A549 (cell line): ENCODE measurements at regions not wholly inside any gene's neighbourhood (a gene's known extent, or its start where the extent isn't known, plus 50 kb on each side); places are given as distances from the start of the nearest gene placed in this dataset.

Experiments
- ATAC-seq, 2 experiments: fragments of 200-7000 bp in 1 of 2; fragments of >200 bp in 1 of 2; cut with Nextera tagmentation in 1 of 2; cut with Tn5 transposase in 1 of 2; 3 replicates each; pipeline versions ENCODE4 v1.8.0 to v1.9.1; 2018 to 2020; ENCODE audit warnings: mild to moderate bottlenecking in 1 of 2, moderate library complexity in 1 of 2
- CTCF ChIA-PET: fragments of 300-600 bp; sonication (Branson Sonifier 250); formaldehyde crosslinking; extraction: SDS; loops from one replicate; lab custom pipeline; 2021; ENCODE audit warnings: antibody characterized with exemption, inconsistent platforms; lab: Yijun Ruan, JAX
- POLR2A ChIA-PET: fragments of 350-600 bp; formaldehyde crosslinking; extraction: SDS; loops from one replicate; lab custom pipeline; 2021; ENCODE audit warnings: antibody characterized with exemption, inconsistent platforms; lab: Yijun Ruan, JAX
- DNase-seq, 2 experiments: peaks; one replicate each; pipeline versions ENCODE4 v3.0.0 to v3.0.0-alpha.2; 2011 to 2016; ENCODE audit warnings: low read depth in 1 of 2, low spot score in 1 of 2
- FAIRE-seq: peaks from 2 replicates; lab custom pipeline; 2011; peaks lifted over from hg19 to GRCh38; lab: Jason Lieb, UNC
- H3K27ac ChIP-seq, 2 experiments: fragments of >200 bp; sonication (Bioruptor Twin); formaldehyde crosslinking; 3 replicates each; pipeline ENCODE4 v1.5.1; 2016 to 2017
- H3K4me1 ChIP-seq: fragments of >200 bp; sonication (Bioruptor Twin); formaldehyde crosslinking; 3 replicates; pipeline ENCODE4 v1.6.1; 2016
- H3K4me2 ChIP-seq: fragments of >200 bp; sonication (Bioruptor Twin); formaldehyde crosslinking; 3 replicates; pipeline ENCODE4 v1.6.1; 2016
- H3K4me3 ChIP-seq: fragments of >200 bp; sonication (Bioruptor Twin); formaldehyde crosslinking; 3 replicates; pipeline ENCODE4 v1.5.1; 2016
- H3K9me3 ChIP-seq: fragments of >200 bp; sonication (Bioruptor Twin); formaldehyde crosslinking; 3 replicates; pipeline ENCODE4 v1.6.1; 2016
- ATOH8 ChIP-seq: fragments of 250-450 bp; sonication (Bioruptor Pico); IDR thresholded peaks from 2 replicates; pipeline ENCODE4 v1.5.0; 2020; ENCODE audit warnings: low read depth, mild to moderate bottlenecking, moderate library complexity
- BCL3 ChIP-seq: fragments of >200 bp; sonication (Bioruptor Twin); formaldehyde crosslinking; IDR thresholded peaks from 3 replicates; pipeline ENCODE4 v1.6.1; 2016
- CBX2 ChIP-seq: fragments of 200-600 bp; sonication (generic); IDR thresholded peaks from 2 replicates; pipeline ENCODE4 v1.6.1; 2016; ENCODE audit warnings: low read depth, mild to moderate bottlenecking, borderline replicate concordance
- CHD2 ChIP-seq: fragments of 150-350 bp; IDR thresholded peaks from 2 replicates; pipeline ENCODE4 v1.6.1; 2014; ENCODE audit warnings: low read length; ENCODE audit not compliant: partially characterized antibody
- EP300 ChIP-seq, 2 experiments: fragments of >200 bp; sonication (Bioruptor Twin); formaldehyde crosslinking; IDR thresholded peaks; 2 replicates in 1 of 2; 3 replicates in 1 of 2; pipeline ENCODE4 v1.6.1; 2016 to 2017
- ESRRA ChIP-seq: fragments of 150-350 bp; IDR thresholded peaks from 2 replicates; pipeline ENCODE4 v1.6.1; 2014; ENCODE audit warnings: mild to moderate bottlenecking, low read length, borderline replicate concordance
- FOSB ChIP-seq: fragments of 250-450 bp; sonication (Bioruptor Pico); IDR thresholded peaks from 2 replicates; pipeline ENCODE4 v1.5.0; 2020; ENCODE audit warnings: mild to moderate bottlenecking, moderate library complexity
- FOSL2 ChIP-seq, 2 experiments: fragments of 450-650 bp in 1 of 2; fragments of >200 bp in 1 of 2; sonication (Bioruptor Twin) in 1 of 2; formaldehyde crosslinking; IDR thresholded peaks; 2 replicates each; pipeline versions ENCODE4 v1.5.0 to v1.6.1; 2016 to 2020; ENCODE audit warnings: mild to moderate bottlenecking in 1 of 2, moderate library complexity in 1 of 2
- FOXS1 ChIP-seq: fragments of 250-450 bp; sonication (Bioruptor Pico); IDR thresholded peaks from 2 replicates; pipeline ENCODE4 v1.5.0; 2020; ENCODE audit warnings: mild to moderate bottlenecking, moderate library complexity
- GATA3 ChIP-seq: IDR thresholded peaks from 2 replicates; pipeline ENCODE4 v1.6.1; 2012; ENCODE audit warnings: borderline replicate concordance
- HDAC2 ChIP-seq: fragments of 200-600 bp; sonication (generic); IDR thresholded peaks from 2 replicates; pipeline ENCODE4 v1.6.1; 2016
- HEYL ChIP-seq: fragments of 250-450 bp; sonication (Bioruptor Pico); IDR thresholded peaks from 2 replicates; pipeline ENCODE4 v1.8.0; 2021; ENCODE audit warnings: mild to moderate bottlenecking, moderate library complexity
- HOXA7 ChIP-seq: fragments of 250-450 bp; sonication (Bioruptor Pico); IDR thresholded peaks from 2 replicates; pipeline ENCODE4 v1.5.0; 2020; ENCODE audit warnings: mild to moderate bottlenecking, moderate library complexity
- HOXB5 ChIP-seq: fragments of 250-450 bp; sonication (Bioruptor Pico); IDR thresholded peaks from 2 replicates; pipeline ENCODE4 v1.5.0; 2020; ENCODE audit warnings: mild to moderate bottlenecking, moderate library complexity
- KDM1A ChIP-seq: fragments of 200-600 bp; sonication (generic); IDR thresholded peaks from 2 replicates; pipeline ENCODE4 v1.6.1; 2016; ENCODE audit warnings: low read depth, mild to moderate bottlenecking
- KDM5A ChIP-seq: fragments of 200-600 bp; sonication (generic); IDR thresholded peaks from 2 replicates; pipeline ENCODE4 v1.6.1; 2016; ENCODE audit warnings: antibody characterized with exemption, mild to moderate bottlenecking
- NPAS2 ChIP-seq: fragments of 250-450 bp; sonication (Bioruptor Pico); IDR thresholded peaks from 2 replicates; pipeline ENCODE4 v1.8.0; 2022; ENCODE audit warnings: mild to moderate bottlenecking, moderate library complexity, borderline replicate concordance
- PHF8 ChIP-seq: fragments of 200-600 bp; sonication (generic); IDR thresholded peaks from 2 replicates; pipeline ENCODE4 v1.6.1; 2016; ENCODE audit warnings: low read depth, mild to moderate bottlenecking, antibody characterized with exemption, moderate library complexity, borderline replicate concordance
- RAD21 ChIP-seq, 2 experiments: fragments of >200 bp in 1 of 2; sonication (Bioruptor Twin) in 1 of 2; formaldehyde crosslinking in 1 of 2; IDR thresholded peaks in 1 of 2; conservative IDR thresholded peaks in 1 of 2; 2 replicates in 1 of 2; 3 replicates in 1 of 2; pipeline ENCODE4 v1.6.1; 2012 to 2018; ENCODE audit warnings: inconsistent platforms in 1 of 2
- RARB ChIP-seq: fragments of 250-450 bp; sonication (Bioruptor Pico); IDR thresholded peaks from 2 replicates; pipeline ENCODE4 v1.8.0; 2021; ENCODE audit warnings: mild to moderate bottlenecking, moderate library complexity
- RFX5 ChIP-seq: fragments of 450-650 bp; IDR thresholded peaks from 2 replicates; pipeline ENCODE4 v1.7.1; 2014; ENCODE audit warnings: antibody characterized with exemption, mild to moderate bottlenecking, moderate library complexity
- RNF2 ChIP-seq: fragments of 200-600 bp; sonication (generic); IDR thresholded peaks from 2 replicates; pipeline ENCODE4 v1.6.1; 2016; ENCODE audit warnings: low read depth, mild to moderate bottlenecking, antibody characterized with exemption, moderate library complexity, borderline replicate concordance
- SMC3 ChIP-seq: fragments of >200 bp; sonication (Bioruptor Twin); formaldehyde crosslinking; IDR thresholded peaks from 3 replicates; pipeline ENCODE4 v1.6.1; 2018; ENCODE audit warnings: inconsistent platforms
- SREBF2 ChIP-seq: fragments of 450-650 bp; IDR thresholded peaks from 2 replicates; pipeline ENCODE4 v1.6.1; 2014; ENCODE audit warnings: mild to moderate bottlenecking, moderate library complexity
- USF2 ChIP-seq: fragments of 450-650 bp; IDR thresholded peaks from 2 replicates; pipeline ENCODE4 v1.6.1; 2014; ENCODE audit warnings: antibody characterized with exemption
- ZNF302 ChIP-seq: fragments of 250-450 bp; sonication (Bioruptor Pico); IDR thresholded peaks from 2 replicates; pipeline ENCODE4 v1.9.0; 2021; ENCODE audit warnings: inconsistent platforms, mild to moderate bottlenecking, moderate library complexity
- WGBS: methylation state at CpG from one replicate; pipeline ENCODE4 v1.1.6; 2017; ENCODE audit errors: missing lambda C conversion rate; 5-methylcytosine and 5-hydroxymethylcytosine counted together

GRCh38 chr2:6524691-6525474 lies 340.8 kb downstream of the CMPK2 start:
- 23% methylated on average over 13 of the region's 13 CpGs for WGBS
- no peak for ATAC-seq
- no peak for FAIRE-seq
- no peak overlapping the region for H3K27ac ChIP-seq
- H3K4me1 ChIP-seq, result no peaks in the 10 kb centered on the region
- DNase-seq, result no peak
- CTCF ChIA-PET, result no interaction called here
- POLR2A ChIA-PET, result no interaction called here
- no peak for TF ChIP-seq FOSB (CRISPR knock-in tag)
- TF ChIP-seq USF2, result no peak
- no peak for TF ChIP-seq SMC3
- no peak for TF ChIP-seq ZNF302 (CRISPR knock-in tag)
- H3K9me3 ChIP-seq, result no peaks in the 10 kb centered on the region
- H3K4me3 ChIP-seq, result no peak overlapping the region
- no peak overlapping the region for H3K4me2 ChIP-seq

GRCh38 chr2:6525475-6525964 lies 340.2 kb downstream of the CMPK2 start:
- WGBS, result 6% methylated on average over 6 of the region's 6 CpGs
- POLR2A ChIA-PET, result no interaction called here
- DNase-seq, result no peak
- ATAC-seq, result no peak
- H3K4me2 ChIP-seq, result no peak overlapping the region
- H3K27ac ChIP-seq, result no peak overlapping the region
- FAIRE-seq, result no peak
- no peaks in the 10 kb centered on the region for H3K9me3 ChIP-seq
- no peak for TF ChIP-seq ESRRA
- no peak for TF ChIP-seq FOSB (CRISPR knock-in tag)
- no peak for TF ChIP-seq PHF8
- TF ChIP-seq NPAS2, result no peak
- no peak for TF ChIP-seq CHD2
- TF ChIP-seq HOXA7 (CRISPR knock-in tag), result no peak
- no peak for TF ChIP-seq GATA3
- no peak for TF ChIP-seq KDM1A
- no peak for TF ChIP-seq EP300 (IDR thresholded peaks at IDR 0.05)
- TF ChIP-seq HOXB5, result no peak
- TF ChIP-seq FOSL2 (IDR thresholded peaks at IDR 0.05), result no peak
- TF ChIP-seq FOSL2 (CRISPR knock-in tag; IDR thresholded peaks at IDR 0.05), result no peak
- TF ChIP-seq, all 56 proteins: peak for 0
- Histone ChIP-seq H3K4me1 (no peaks in the 10 kb centered on the region), H3K4me3 (no peak overlapping the region)
- CTCF ChIA-PET, result interaction anchor here (0.5 to 1.0 kb wide), 2 partner anchors 11 to 106 kb away, joined by 3 read pairs; no protein-coding TSS in a partner anchor

GRCh38 chr2:6526093-6526824 lies 339.4 kb downstream of the CMPK2 start:
- H3K4me2 ChIP-seq, result no peak overlapping the region
- H3K9me3 ChIP-seq, result no peaks in the 10 kb centered on the region
- FAIRE-seq, result no peak
- no peak overlapping the region for H3K4me3 ChIP-seq
- no peak for DNase-seq
- 13% methylated on average over 6 of the region's 6 CpGs for WGBS
- no peaks in the 10 kb centered on the region for H3K4me1 ChIP-seq
- CTCF ChIA-PET, result interaction anchor here (0.5 to 1.2 kb wide), 3 partner anchors 10 to 107 kb away, joined by 3 read pairs; no protein-coding TSS in a partner anchor
- no peak overlapping the region for H3K27ac ChIP-seq
- POLR2A ChIA-PET, result no interaction called here
- ATAC-seq, result no peak
- no peak for TF ChIP-seq RFX5
- TF ChIP-seq RAD21 (conservative IDR thresholded peaks at IDR 0.05 in 1 of 2, IDR thresholded peaks at IDR 0.05 in 1 of 2), result peak in 1 of 2 experiments; percentile 10; a peak in 1 of 5 replicates

GRCh38 chr2:6531304-6531703 lies 334.4 kb downstream of the CMPK2 start:
- no peak overlapping the region for H3K4me3 ChIP-seq
- ChIA-PET POLR2A (no interaction called here), CTCF (no interaction called here)
- DNase-seq (no peak), ATAC-seq (no peak), FAIRE-seq (no peak)
- H3K4me1 ChIP-seq, result no peaks in the 10 kb centered on the region
- WGBS, result 2% methylated on average over 2 of the region's 2 CpGs
- no peak overlapping the region for H3K27ac ChIP-seq
- no peak for TF ChIP-seq CBX2
- TF ChIP-seq PHF8, result no peak
- no peak for TF ChIP-seq RARB
- no peak for TF ChIP-seq ATOH8 (CRISPR knock-in tag)
- no peak for TF ChIP-seq FOSB (CRISPR knock-in tag)
- no peak for TF ChIP-seq ESRRA
- no peak for TF ChIP-seq FOXS1
- no peak for TF ChIP-seq KDM5A
- no peak for TF ChIP-seq HEYL
- no peak for TF ChIP-seq HDAC2
- TF ChIP-seq CHD2, result no peak
- TF ChIP-seq RNF2, result no peak
- no peak for TF ChIP-seq SREBF2
- TF ChIP-seq BCL3, result no peak
- TF ChIP-seq, all 56 proteins: peak for 0
- H3K9me3 ChIP-seq, result no peaks in the 10 kb centered on the region
- H3K4me2 ChIP-seq, result no peak overlapping the region
